K562 (cell line): ENCODE measurements at regions not wholly inside any gene's neighbourhood (a gene's known extent, or its start where the extent isn't known, plus 50 kb on each side); places are given as distances from the start of the nearest gene placed in this dataset.

Experiments used
- CBFA2T3 ChIP-seq: fragments of 450-650 bp; IDR thresholded peaks from 2 replicates; pipeline ENCODE4 v1.6.1; 2017
- ELF2 ChIP-seq: fragments of 250-450 bp; sonication (Bioruptor Pico); IDR thresholded peaks from 2 replicates; pipeline ENCODE4 v1.5.0; 2021; ENCODE audit warnings: mild to moderate bottlenecking
- ETS2 ChIP-seq: IDR thresholded peaks from 2 replicates; pipeline ENCODE4 v1.6.1; 2016; ENCODE audit warnings: borderline replicate concordance, missing genetic modification characterization, mild to moderate bottlenecking, moderate library complexity, missing compliant biosample characterization; ENCODE audit not compliant: poor library complexity, severe bottlenecking
- ETV1 ChIP-seq: fragments of 450-650 bp; conservative IDR thresholded peaks from 2 replicates; pipeline ENCODE4 v1.6.1; 2016; ENCODE audit warnings: missing genetic modification characterization, control low read depth, low read depth, missing compliant biosample characterization
- FOXJ3 ChIP-seq: sonication (generic); formaldehyde crosslinking; IDR thresholded peaks from 2 replicates; pipeline ENCODE4 v1.4.0; 2020; ENCODE audit warnings: mild to moderate bottlenecking, missing genetic modification reagents
- KLF10 ChIP-seq: fragments of 250-450 bp; sonication (Bioruptor Pico); IDR thresholded peaks from 2 replicates; pipeline ENCODE4 v1.6.1; 2021; ENCODE audit warnings: matching md5 sums
- MCM3 ChIP-seq: fragments of 450-650 bp; IDR thresholded peaks from 2 replicates; pipeline ENCODE4 v1.6.1; 2016
- PTBP1 ChIP-seq: fragments of 200-400 bp; formaldehyde crosslinking; IDR thresholded peaks from 2 replicates; pipeline ENCODE4 v1.6.1; 2017; ENCODE audit warnings: low read depth, low read length
- SETDB1 ChIP-seq: IDR thresholded peaks from one replicate; pipeline ENCODE4 v1.6.1; 2012; ENCODE audit warnings: low read length, control low read depth, inconsistent platforms
- SIN3B ChIP-seq: fragments of 450-650 bp; IDR thresholded peaks from 2 replicates; pipeline ENCODE4 v1.6.1; 2017; ENCODE audit warnings: low read depth, mild to moderate bottlenecking, moderate library complexity
- SNAPC5 ChIP-seq: fragments of 250-450 bp; sonication (Bioruptor Pico); IDR thresholded peaks from 2 replicates; pipeline ENCODE4 v1.8.0; 2021; ENCODE audit warnings: moderate library complexity, mild to moderate bottlenecking, inconsistent platforms
- SOX6 ChIP-seq: fragments of 450-650 bp; IDR thresholded peaks from 2 replicates; pipeline ENCODE4 v1.6.1; 2014; ENCODE audit warnings: mild to moderate bottlenecking
- TARDBP ChIP-seq: fragments of 450-650 bp; IDR thresholded peaks from 2 replicates; pipeline ENCODE4 v1.6.1; 2016
- TCF3 ChIP-seq: sonication (generic); formaldehyde crosslinking; IDR thresholded peaks from 2 replicates; pipeline ENCODE4 v1.4.0; 2020; ENCODE audit warnings: mild to moderate bottlenecking, missing genetic modification reagents
- ZNF121 ChIP-seq: sonication (generic); formaldehyde crosslinking; conservative IDR thresholded peaks from 2 replicates; pipeline ENCODE4 v1.8.0; 2022; ENCODE audit warnings: missing genetic modification reagents
- ZNF695 ChIP-seq: fragments of 450-650 bp; formaldehyde crosslinking; IDR thresholded peaks from 2 replicates; pipeline ENCODE4 v1.4.0; 2020; ENCODE audit warnings: mild to moderate bottlenecking, moderate library complexity
- TF ChIP-seq, protein P1 (sequence below): sonication (generic); formaldehyde crosslinking; IDR thresholded peaks from 2 replicates; pipeline ENCODE4 v1.8.0; 2022; ENCODE audit warnings: missing genetic modification reagents, mild to moderate bottlenecking, moderate library complexity, borderline replicate concordance
- TF ChIP-seq, protein P2 (sequence below): fragments of 200-600 bp; sonication (generic); IDR thresholded peaks from one replicate; pipeline ENCODE4 v1.6.1; 2012; ENCODE audit warnings: mild to moderate bottlenecking, low read depth, low read length, inconsistent platforms

DNA sequence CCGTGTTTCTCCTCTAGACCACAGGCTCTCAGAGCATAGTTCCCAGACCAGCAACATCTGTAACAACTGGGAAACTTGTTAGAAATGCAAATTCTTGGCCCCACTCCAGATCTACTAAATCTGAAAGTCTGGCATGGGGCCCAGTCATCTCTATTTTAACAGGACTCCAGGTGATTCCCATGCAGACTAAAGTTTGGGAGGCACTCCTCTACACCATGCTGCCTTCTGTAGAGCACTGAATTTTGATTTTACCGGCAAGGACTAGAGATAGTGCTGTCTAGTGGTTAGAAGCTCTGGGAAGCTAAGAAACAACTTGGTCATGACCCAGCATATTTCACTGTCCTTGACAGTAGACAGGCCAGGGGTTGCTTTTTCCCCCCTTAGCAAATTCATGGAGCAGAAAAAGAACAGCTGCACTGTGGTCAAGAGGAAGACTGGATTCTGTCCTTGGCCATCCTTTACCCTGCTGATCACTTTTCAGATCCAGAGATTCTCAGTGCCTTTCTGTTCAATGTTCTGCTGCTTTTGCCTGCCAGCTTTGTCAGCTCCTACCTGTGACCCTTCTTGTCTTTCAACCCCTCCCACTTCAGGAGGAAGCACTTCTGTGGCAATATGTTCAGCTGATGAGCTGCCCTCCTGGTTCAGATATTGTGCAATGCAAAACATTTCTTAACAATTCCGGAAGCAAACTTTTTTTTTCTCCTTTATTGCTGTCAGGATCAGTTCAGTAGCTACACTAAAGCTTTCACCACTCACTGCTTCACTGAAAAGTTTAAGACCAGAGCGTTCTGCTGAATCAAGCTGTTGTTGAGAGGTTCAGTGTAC is 133.8 kb upstream of the NUDT4 start (continued):
- TF ChIP-seq ETS2 (tag) (no peak), SOX6 (peak; percentile 46; the same call in 1 of the 2 replicates), ETV1 (peak; percentile 96), TCF3 (CRISPR knock-in tag) (peak; percentile 13; the same call in 1 of the 2 replicates), PTBP1 (no peak), TARDBP (no peak), SNAPC5 (CRISPR knock-in tag) (no peak), MCM3 (no peak), ZNF695 (CRISPR knock-in tag) (no peak), SIN3B (no peak), SETDB1 (no peak), KLF10 (CRISPR knock-in tag) (no peak), ZNF121 (CRISPR knock-in tag) (no peak), FOXJ3 (CRISPR knock-in tag) (no peak), CBFA2T3 (no peak), ELF2 (CRISPR knock-in tag) (peak; percentile 52; the same call in 1 of the 2 replicates)
- TF ChIP-seq, protein P1, sequence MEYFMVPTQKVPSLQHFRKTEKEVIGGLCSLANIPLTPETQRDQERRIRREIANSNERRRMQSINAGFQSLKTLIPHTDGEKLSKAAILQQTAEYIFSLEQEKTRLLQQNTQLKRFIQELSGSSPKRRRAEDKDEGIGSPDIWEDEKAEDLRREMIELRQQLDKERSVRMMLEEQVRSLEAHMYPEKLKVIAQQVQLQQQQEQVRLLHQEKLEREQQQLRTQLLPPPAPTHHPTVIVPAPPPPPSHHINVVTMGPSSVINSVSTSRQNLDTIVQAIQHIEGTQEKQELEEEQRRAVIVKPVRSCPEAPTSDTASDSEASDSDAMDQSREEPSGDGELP (CRISPR knock-in tag): peak; percentile 84
- TF ChIP-seq, protein P2, sequence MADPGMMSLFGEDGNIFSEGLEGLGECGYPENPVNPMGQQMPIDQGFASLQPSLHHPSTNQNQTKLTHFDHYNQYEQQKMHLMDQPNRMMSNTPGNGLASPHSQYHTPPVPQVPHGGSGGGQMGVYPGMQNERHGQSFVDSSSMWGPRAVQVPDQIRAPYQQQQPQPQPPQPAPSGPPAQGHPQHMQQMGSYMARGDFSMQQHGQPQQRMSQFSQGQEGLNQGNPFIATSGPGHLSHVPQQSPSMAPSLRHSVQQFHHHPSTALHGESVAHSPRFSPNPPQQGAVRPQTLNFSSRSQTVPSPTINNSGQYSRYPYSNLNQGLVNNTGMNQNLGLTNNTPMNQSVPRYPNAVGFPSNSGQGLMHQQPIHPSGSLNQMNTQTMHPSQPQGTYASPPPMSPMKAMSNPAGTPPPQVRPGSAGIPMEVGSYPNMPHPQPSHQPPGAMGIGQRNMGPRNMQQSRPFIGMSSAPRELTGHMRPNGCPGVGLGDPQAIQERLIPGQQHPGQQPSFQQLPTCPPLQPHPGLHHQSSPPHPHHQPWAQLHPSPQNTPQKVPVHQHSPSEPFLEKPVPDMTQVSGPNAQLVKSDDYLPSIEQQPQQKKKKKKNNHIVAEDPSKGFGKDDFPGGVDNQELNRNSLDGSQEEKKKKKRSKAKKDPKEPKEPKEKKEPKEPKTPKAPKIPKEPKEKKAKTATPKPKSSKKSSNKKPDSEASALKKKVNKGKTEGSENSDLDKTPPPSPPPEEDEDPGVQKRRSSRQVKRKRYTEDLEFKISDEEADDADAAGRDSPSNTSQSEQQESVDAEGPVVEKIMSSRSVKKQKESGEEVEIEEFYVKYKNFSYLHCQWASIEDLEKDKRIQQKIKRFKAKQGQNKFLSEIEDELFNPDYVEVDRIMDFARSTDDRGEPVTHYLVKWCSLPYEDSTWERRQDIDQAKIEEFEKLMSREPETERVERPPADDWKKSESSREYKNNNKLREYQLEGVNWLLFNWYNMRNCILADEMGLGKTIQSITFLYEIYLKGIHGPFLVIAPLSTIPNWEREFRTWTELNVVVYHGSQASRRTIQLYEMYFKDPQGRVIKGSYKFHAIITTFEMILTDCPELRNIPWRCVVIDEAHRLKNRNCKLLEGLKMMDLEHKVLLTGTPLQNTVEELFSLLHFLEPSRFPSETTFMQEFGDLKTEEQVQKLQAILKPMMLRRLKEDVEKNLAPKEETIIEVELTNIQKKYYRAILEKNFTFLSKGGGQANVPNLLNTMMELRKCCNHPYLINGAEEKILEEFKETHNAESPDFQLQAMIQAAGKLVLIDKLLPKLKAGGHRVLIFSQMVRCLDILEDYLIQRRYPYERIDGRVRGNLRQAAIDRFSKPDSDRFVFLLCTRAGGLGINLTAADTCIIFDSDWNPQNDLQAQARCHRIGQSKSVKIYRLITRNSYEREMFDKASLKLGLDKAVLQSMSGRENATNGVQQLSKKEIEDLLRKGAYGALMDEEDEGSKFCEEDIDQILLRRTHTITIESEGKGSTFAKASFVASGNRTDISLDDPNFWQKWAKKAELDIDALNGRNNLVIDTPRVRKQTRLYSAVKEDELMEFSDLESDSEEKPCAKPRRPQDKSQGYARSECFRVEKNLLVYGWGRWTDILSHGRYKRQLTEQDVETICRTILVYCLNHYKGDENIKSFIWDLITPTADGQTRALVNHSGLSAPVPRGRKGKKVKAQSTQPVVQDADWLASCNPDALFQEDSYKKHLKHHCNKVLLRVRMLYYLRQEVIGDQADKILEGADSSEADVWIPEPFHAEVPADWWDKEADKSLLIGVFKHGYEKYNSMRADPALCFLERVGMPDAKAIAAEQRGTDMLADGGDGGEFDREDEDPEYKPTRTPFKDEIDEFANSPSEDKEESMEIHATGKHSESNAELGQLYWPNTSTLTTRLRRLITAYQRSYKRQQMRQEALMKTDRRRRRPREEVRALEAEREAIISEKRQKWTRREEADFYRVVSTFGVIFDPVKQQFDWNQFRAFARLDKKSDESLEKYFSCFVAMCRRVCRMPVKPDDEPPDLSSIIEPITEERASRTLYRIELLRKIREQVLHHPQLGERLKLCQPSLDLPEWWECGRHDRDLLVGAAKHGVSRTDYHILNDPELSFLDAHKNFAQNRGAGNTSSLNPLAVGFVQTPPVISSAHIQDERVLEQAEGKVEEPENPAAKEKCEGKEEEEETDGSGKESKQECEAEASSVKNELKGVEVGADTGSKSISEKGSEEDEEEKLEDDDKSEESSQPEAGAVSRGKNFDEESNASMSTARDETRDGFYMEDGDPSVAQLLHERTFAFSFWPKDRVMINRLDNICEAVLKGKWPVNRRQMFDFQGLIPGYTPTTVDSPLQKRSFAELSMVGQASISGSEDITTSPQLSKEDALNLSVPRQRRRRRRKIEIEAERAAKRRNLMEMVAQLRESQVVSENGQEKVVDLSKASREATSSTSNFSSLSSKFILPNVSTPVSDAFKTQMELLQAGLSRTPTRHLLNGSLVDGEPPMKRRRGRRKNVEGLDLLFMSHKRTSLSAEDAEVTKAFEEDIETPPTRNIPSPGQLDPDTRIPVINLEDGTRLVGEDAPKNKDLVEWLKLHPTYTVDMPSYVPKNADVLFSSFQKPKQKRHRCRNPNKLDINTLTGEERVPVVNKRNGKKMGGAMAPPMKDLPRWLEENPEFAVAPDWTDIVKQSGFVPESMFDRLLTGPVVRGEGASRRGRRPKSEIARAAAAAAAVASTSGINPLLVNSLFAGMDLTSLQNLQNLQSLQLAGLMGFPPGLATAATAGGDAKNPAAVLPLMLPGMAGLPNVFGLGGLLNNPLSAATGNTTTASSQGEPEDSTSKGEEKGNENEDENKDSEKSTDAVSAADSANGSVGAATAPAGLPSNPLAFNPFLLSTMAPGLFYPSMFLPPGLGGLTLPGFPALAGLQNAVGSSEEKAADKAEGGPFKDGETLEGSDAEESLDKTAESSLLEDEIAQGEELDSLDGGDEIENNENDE: no peak
